ENCODE measurements at regions not wholly inside any gene's neighbourhood (a gene's known extent, or its start where the extent isn't known, plus 50 kb on each side); places are given as distances from the start of the nearest gene placed in this dataset.

GRCh38 chr16:31807086-31807485, 66.5 kb upstream of the ZNF267 start:
- TF ChIP-seq, protein P1, sequence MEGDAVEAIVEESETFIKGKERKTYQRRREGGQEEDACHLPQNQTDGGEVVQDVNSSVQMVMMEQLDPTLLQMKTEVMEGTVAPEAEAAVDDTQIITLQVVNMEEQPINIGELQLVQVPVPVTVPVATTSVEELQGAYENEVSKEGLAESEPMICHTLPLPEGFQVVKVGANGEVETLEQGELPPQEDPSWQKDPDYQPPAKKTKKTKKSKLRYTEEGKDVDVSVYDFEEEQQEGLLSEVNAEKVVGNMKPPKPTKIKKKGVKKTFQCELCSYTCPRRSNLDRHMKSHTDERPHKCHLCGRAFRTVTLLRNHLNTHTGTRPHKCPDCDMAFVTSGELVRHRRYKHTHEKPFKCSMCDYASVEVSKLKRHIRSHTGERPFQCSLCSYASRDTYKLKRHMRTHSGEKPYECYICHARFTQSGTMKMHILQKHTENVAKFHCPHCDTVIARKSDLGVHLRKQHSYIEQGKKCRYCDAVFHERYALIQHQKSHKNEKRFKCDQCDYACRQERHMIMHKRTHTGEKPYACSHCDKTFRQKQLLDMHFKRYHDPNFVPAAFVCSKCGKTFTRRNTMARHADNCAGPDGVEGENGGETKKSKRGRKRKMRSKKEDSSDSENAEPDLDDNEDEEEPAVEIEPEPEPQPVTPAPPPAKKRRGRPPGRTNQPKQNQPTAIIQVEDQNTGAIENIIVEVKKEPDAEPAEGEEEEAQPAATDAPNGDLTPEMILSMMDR (IDR thresholded peaks at IDR 0.05; ENCODE audit: insufficient read depth, low read length, poor library complexity, severe bottlenecking) = no peak
- TF ChIP-seq EZH2phosphoT487 (conservative IDR thresholded peaks at IDR 0.05; ENCODE audit: low read length) = no peak

Measured in SU-DHL-6 (cell line).